ENCODE measurements at regions not wholly inside any gene's neighbourhood (a gene's known extent, or its start where the extent isn't known, plus 50 kb on each side); places are given as distances from the start of the nearest gene placed in this dataset.

- TF ChIP-seq EZH2phosphoT487 (IDR thresholded peaks at IDR 0.05; ENCODE audit: insufficient read depth, low read depth) (no peak), EZH2 (IDR thresholded peaks at IDR 0.05; ENCODE audit: insufficient read depth, poor library complexity, severe bottlenecking) (no peak)
Measured at GRCh38 chr4:116577321-116577720, 508.1 kb downstream of the TRAM1L1 start.

Measured in GM23248 (cell line).